Hepatocyte (in vitro differentiated cells): ENCODE measurements at regions not wholly inside any gene's neighbourhood (a gene's known extent, or its start where the extent isn't known, plus 50 kb on each side); places are given as distances from the start of the nearest gene placed in this dataset.

Source experiments
- DNase-seq: peaks from one replicate; pipeline ENCODE4 v3.0.0-alpha.2; 2016; ENCODE audit warnings: low spot score
- H2AFZ ChIP-seq: fragments of 200-600 bp; sonication (generic); 2 replicates; pipeline ENCODE4 v1.6.0; 2016; ENCODE audit warnings: antibody characterized with exemption, mild to moderate bottlenecking
- H3K27ac ChIP-seq: fragments of 200-600 bp; sonication (generic); 2 replicates; pipeline ENCODE4 v1.5.1; 2016; ENCODE audit warnings: mild to moderate bottlenecking
- H3K27me3 ChIP-seq: fragments of 200-600 bp; sonication (generic); 2 replicates; pipeline ENCODE4 v1.6.1; 2016
- H3K36me3 ChIP-seq: fragments of 200-600 bp; sonication (generic); replicated peaks from 2 replicates; pipeline ENCODE4 v1.5.1; 2016; ENCODE audit warnings: low read depth; ENCODE audit not compliant: insufficient read depth
- H3K4me1 ChIP-seq: fragments of 200-600 bp; sonication (generic); 2 replicates; pipeline ENCODE4 v1.5.1; 2016; ENCODE audit warnings: mild to moderate bottlenecking, moderate library complexity; ENCODE audit not compliant: insufficient read depth
- H3K4me2 ChIP-seq: fragments of 200-600 bp; sonication (generic); 2 replicates; pipeline ENCODE4 v1.6.0; 2016
- H3K4me3 ChIP-seq: fragments of 200-600 bp; sonication (generic); 2 replicates; pipeline ENCODE4 v1.5.1; 2016; ENCODE audit warnings: mild to moderate bottlenecking
- H3K79me2 ChIP-seq: fragments of 200-600 bp; sonication (generic); 2 replicates; pipeline ENCODE4 v1.6.0; 2017; ENCODE audit warnings: mild to moderate bottlenecking
- H3K9me2 ChIP-seq: fragments of 200-600 bp; sonication (generic); replicated peaks from 2 replicates; pipeline ENCODE4 v1.6.0; 2017; ENCODE audit warnings: mild to moderate bottlenecking; ENCODE audit not compliant: insufficient read depth
- H3K9me3 ChIP-seq: fragments of 200-600 bp; sonication (generic); 2 replicates; pipeline ENCODE4 v1.5.1; 2016; ENCODE audit warnings: low read depth, mild to moderate bottlenecking
- H4K20me1 ChIP-seq: fragments of 200-600 bp; sonication (generic); 2 replicates; pipeline ENCODE4 v1.6.0; 2016; ENCODE audit warnings: mild to moderate bottlenecking; ENCODE audit not compliant: insufficient read depth, poor library complexity, severe bottlenecking
- CTCF ChIP-seq: fragments of 200-600 bp; sonication (generic); IDR thresholded peaks from 2 replicates; pipeline ENCODE4 v1.5.1; 2016; ENCODE audit warnings: antibody characterized with exemption, mild to moderate bottlenecking; ENCODE audit not compliant: poor library complexity
- EZH2 ChIP-seq: fragments of 200-600 bp; sonication (generic); IDR thresholded peaks from 2 replicates; pipeline ENCODE4 v1.6.1; 2016; ENCODE audit warnings: antibody characterized with exemption, mild to moderate bottlenecking, borderline replicate concordance
- EZH2phosphoT487 ChIP-seq: fragments of 200-600 bp; sonication (generic); IDR thresholded peaks from one replicate; pipeline ENCODE4 v1.6.1; 2018; ENCODE audit warnings: antibody characterized with exemption, mild to moderate bottlenecking, low read depth, moderate library complexity; ENCODE audit not compliant: unreplicated experiment, severe bottlenecking
- WGBS: methylation state at CpG from one replicate; pipeline ENCODE4 v1.1.6; 2016; ENCODE audit warnings: low lambda C conversion rate; ENCODE audit errors: missing lambda C conversion rate; 5-methylcytosine and 5-hydroxymethylcytosine counted together

- H3K4me2 ChIP-seq: no peak overlapping the region
- no peak overlapping the region for H3K4me3 ChIP-seq
- H2AFZ ChIP-seq: no peak overlapping the region
- H4K20me1 ChIP-seq: no peaks in the 10 kb centered on the region
- no peak overlapping the region for H3K27ac ChIP-seq
- H3K9me3 ChIP-seq: no peaks in the 10 kb centered on the region
- H3K79me2 ChIP-seq: no peaks in the 10 kb centered on the region
- peaks cover 2% of the 10 kb centered on the region for H3K4me1 ChIP-seq
- TF ChIP-seq EZH2phosphoT487 (no peak), EZH2 (no peak), CTCF (no peak)
- 88% methylated on average over 13 of the region's 13 CpGs for WGBS
- DNase-seq: no peak
- no peaks in the 10 kb centered on the region for H3K27me3 ChIP-seq
- H3K9me2 ChIP-seq: no peaks in the 10 kb centered on the region
- no peaks in the 10 kb centered on the region for H3K36me3 ChIP-seq
Measured at GRCh38 chr2:554444-554843, 122.8 kb downstream of the TMEM18 start.

DNA sequence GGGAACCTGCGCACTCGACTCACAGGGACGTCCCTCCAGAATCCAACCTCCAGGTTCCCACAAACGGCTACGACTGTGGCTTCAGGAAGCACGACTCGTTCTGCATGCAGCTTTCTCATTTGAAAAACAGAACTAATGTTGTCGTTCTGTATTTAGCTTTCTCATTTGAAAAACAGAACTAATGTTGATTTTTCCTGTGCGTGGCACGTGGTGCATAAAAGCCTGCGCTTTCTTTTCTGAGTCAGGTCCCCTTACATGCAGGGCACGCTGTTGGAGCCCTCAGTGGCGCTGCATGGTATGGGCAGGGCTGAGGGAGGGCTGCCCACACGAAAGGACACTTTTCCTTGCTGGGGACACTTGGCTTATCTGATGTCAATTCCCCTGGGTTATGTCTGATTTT, 124.3 kb downstream of the TMEM18 start:
- Histone ChIP-seq H3K9me2 (no peaks in the 10 kb centered on the region), H4K20me1 (no peaks in the 10 kb centered on the region), H3K4me2 (no peak overlapping the region), H2AFZ (no peak overlapping the region), H3K36me3 (no peaks in the 10 kb centered on the region), H3K4me1 (peaks cover 2% of the 10 kb centered on the region), H3K27ac (no peak overlapping the region), H3K27me3 (no peaks in the 10 kb centered on the region), H3K9me3 (no peaks in the 10 kb centered on the region), H3K79me2 (no peaks in the 10 kb centered on the region), H3K4me3 (no peak overlapping the region)
- WGBS: 91% methylated on average over 14 of the region's 14 CpGs
- DNase-seq: no peak
- TF ChIP-seq CTCF (no peak), EZH2phosphoT487 (no peak), EZH2 (no peak)

DNA sequence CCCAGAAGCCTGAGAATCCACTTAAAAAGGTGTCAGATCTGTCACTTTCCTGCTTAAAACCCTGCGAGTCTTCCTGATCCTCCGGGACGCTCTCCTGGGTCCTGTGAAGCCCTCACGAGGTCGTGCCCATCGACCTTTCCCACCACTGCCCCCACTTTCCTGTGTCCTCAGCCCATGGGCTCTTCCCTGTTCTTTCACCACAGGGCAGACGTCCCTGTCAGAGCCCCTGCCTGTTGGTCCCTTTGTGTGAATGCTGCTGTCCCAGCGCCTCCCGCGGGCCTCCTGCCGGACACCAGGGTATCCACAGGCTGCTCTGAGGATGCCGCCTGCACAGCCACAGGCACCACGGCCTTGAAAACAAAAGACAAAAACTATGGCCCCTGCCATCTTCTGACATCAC, 125.6 kb downstream of the TMEM18 start:
- peaks cover 2% of the 10 kb centered on the region for H3K4me1 ChIP-seq
- no peak for DNase-seq
- no peaks in the 10 kb centered on the region for H3K36me3 ChIP-seq
- no peak overlapping the region for H3K4me2 ChIP-seq
- WGBS: 74% methylated on average over 13 of the region's 13 CpGs
- H3K79me2 ChIP-seq: no peaks in the 10 kb centered on the region
- H3K9me3 ChIP-seq: no peaks in the 10 kb centered on the region
- no peak overlapping the region for H3K27ac ChIP-seq
- no peaks in the 10 kb centered on the region for H4K20me1 ChIP-seq
- H3K9me2 ChIP-seq: no peaks in the 10 kb centered on the region
- H3K4me3 ChIP-seq: no peak overlapping the region
- no peaks in the 10 kb centered on the region for H3K27me3 ChIP-seq
- H2AFZ ChIP-seq: no peak overlapping the region
- TF ChIP-seq EZH2phosphoT487 (no peak), CTCF (no peak), EZH2 (no peak)
